ENCODE measurements at regions not wholly inside any gene's neighbourhood (a gene's known extent, or its start where the extent isn't known, plus 50 kb on each side); places are given as distances from the start of the nearest gene placed in this dataset.
"Not testable (repeated sequence)": the region's sequence is repeated elsewhere in the genome, so short reads cannot be mapped to it uniquely, and the experiment has no call there.

- no peak for DNase-seq
These were observed 131.2 kb upstream of the HDDC2 start for GRCh38 chr6:125432963-125433362.

GRCh38 chr6:125434760-125435159 lies 133.0 kb upstream of the HDDC2 start:
- DNase-seq = no peak

- DNase-seq = no peak
These were observed 137.7 kb upstream of the HDDC2 start for GRCh38 chr6:125439512-125439911.

GRCh38 chr6:125444006-125444923 lies 142.5 kb upstream of the HDDC2 start:
- no peak for DNase-seq

- no peak for DNase-seq
These were observed 143.3 kb upstream of the HDDC2 start for GRCh38 chr6:125445054-125445453.

GRCh38 chr6:125446011-125446410 lies 144.2 kb upstream of the HDDC2 start:
- no peak for DNase-seq

- no peak for DNase-seq
These were observed 150.0 kb upstream of the HDDC2 start for GRCh38 chr6:125451750-125452149.

GRCh38 chr6:125453516-125453915 lies 151.7 kb upstream of the HDDC2 start:
- no peak for DNase-seq

- no peak for DNase-seq
These were observed 152.6 kb upstream of the HDDC2 start for GRCh38 chr6:125454351-125454750.

- not testable (repeated sequence) for DNase-seq
These were observed 156.7 kb upstream of the HDDC2 start for GRCh38 chr6:125458493-125458892.

- not testable (repeated sequence) for DNase-seq
These were observed 163.6 kb upstream of the HDDC2 start for GRCh38 chr6:125465332-125465731.

GRCh38 chr6:125469915-125470314 lies 168.1 kb upstream of the HDDC2 start:
- DNase-seq = no peak

- no peak for DNase-seq
These were observed 169.9 kb upstream of the HDDC2 start for GRCh38 chr6:125471667-125472066.

GRCh38 chr6:125474061-125474460 lies 172.3 kb upstream of the HDDC2 start:
- DNase-seq = no peak

GRCh38 chr6:125477156-125477555 lies 175.4 kb upstream of the HDDC2 start:
- DNase-seq = no peak

- DNase-seq = no peak
These were observed 176.1 kb upstream of the HDDC2 start for GRCh38 chr6:125477844-125478243.

GRCh38 chr6:125480146-125480545 lies 178.4 kb upstream of the HDDC2 start:
- no peak for DNase-seq

- DNase-seq = no peak
These were observed 178.8 kb upstream of the HDDC2 start for GRCh38 chr6:125480571-125480970.

- no peak for DNase-seq
These were observed 179.3 kb upstream of the HDDC2 start for GRCh38 chr6:125481056-125481455.

- DNase-seq = no peak
These were observed 184.0 kb upstream of the HDDC2 start for GRCh38 chr6:125485757-125486156.

- no peak for DNase-seq
These were observed 185.1 kb upstream of the HDDC2 start for GRCh38 chr6:125486881-125487280.

GRCh38 chr6:125489579-125490285 lies 188.0 kb upstream of the HDDC2 start:
- DNase-seq = no peak

- DNase-seq = no peak
These were observed 190.3 kb upstream of the HDDC2 start for GRCh38 chr6:125491860-125492618.

Measured in DMS 273 treated with DMSO at 0.1 percent for 48 hours (cell line).